ENCODE measurements at regions not wholly inside any gene's neighbourhood (a gene's known extent, or its start where the extent isn't known, plus 50 kb on each side); places are given as distances from the start of the nearest gene placed in this dataset.

- TF ChIP-seq CTCF (IDR thresholded peaks at IDR 0.05) (no peak), POLR2A (IDR thresholded peaks at IDR 0.05) (no peak), POLR2AphosphoS5 (IDR thresholded peaks at IDR 0.05) (no peak)
These were observed 273.3 kb downstream of the MAN2A1 start for GRCh38 chr5:109962882-109963603.
